ENCODE measurements at regions not wholly inside any gene's neighbourhood (a gene's known extent, or its start where the extent isn't known, plus 50 kb on each side); places are given as distances from the start of the nearest gene placed in this dataset.

GRCh38 chr2:237192881-237193280 is 107.2 kb downstream of the COPS8 start:
- H3K4me1 Mint-ChIP-seq (ENCODE audit: low read depth): peaks cover 38% of the 10 kb centered on the region

GRCh38 chr2:237193436-237193835 is 107.7 kb downstream of the COPS8 start:
- no peaks in the 10 kb centered on the region for H3K9me3 Mint-ChIP-seq
- no peak for DNase-seq
- no peak overlapping the region for H3K27ac Mint-ChIP-seq
- H3K4me1 Mint-ChIP-seq (ENCODE audit: low read depth): peaks cover 44% of the 10 kb centered on the region
- 0 out of 2 replicates have a peak, but pooled peaks cover 6% of the 10 kb centered on the region for H3K36me3 Mint-ChIP-seq (ENCODE audit: low read depth)
- H3K4me3 Mint-ChIP-seq: no peak overlapping the region
- TF ChIP-seq CTCF (IDR thresholded peaks at IDR 0.05): no peak
- H3K27me3 Mint-ChIP-seq (ENCODE audit: insufficient read depth): peaks cover 4% of the 10 kb centered on the region; the same call in 1 of the 2 replicates

More at GRCh38 chr2:237192881-237193280, 107.2 kb downstream of the COPS8 start:
- Mint-ChIP-seq H3K4me3 (no peak overlapping the region), H3K27ac (no peak overlapping the region), H3K27me3 (ENCODE audit: insufficient read depth) (peaks cover 4% of the 10 kb centered on the region; the same call in 1 of the 2 replicates), H3K36me3 (ENCODE audit: low read depth) (0 out of 2 replicates have a peak, but pooled peaks cover 6% of the 10 kb centered on the region), H3K9me3 (no peaks in the 10 kb centered on the region)
- DNase-seq: no peak
- TF ChIP-seq CTCF (IDR thresholded peaks at IDR 0.05): no peak

- Mint-ChIP-seq H3K36me3 (ENCODE audit: low read depth) (0 out of 2 replicates have a peak, but pooled peaks cover 6% of the 10 kb centered on the region), H3K27ac (no peak overlapping the region), H3K4me3 (no peak overlapping the region), H3K9me3 (no peaks in the 10 kb centered on the region), H3K27me3 (ENCODE audit: insufficient read depth) (peaks cover 4% of the 10 kb centered on the region; the same call in 1 of the 2 replicates), H3K4me1 (ENCODE audit: low read depth) (peaks cover 50% of the 10 kb centered on the region)
- DNase-seq: no peak
- no peak for TF ChIP-seq CTCF (IDR thresholded peaks at IDR 0.05)
Observed at GRCh38 chr2:237194081-237194480, 108.4 kb downstream of the COPS8 start.

GRCh38 chr2:237194906-237195305 is 109.2 kb downstream of the COPS8 start:
- TF ChIP-seq CTCF (IDR thresholded peaks at IDR 0.05): no peak
- H3K9me3 Mint-ChIP-seq: no peaks in the 10 kb centered on the region
- H3K27ac Mint-ChIP-seq: no peak overlapping the region
- no peak overlapping the region for H3K4me3 Mint-ChIP-seq
- H3K4me1 Mint-ChIP-seq (ENCODE audit: low read depth): peaks cover 58% of the 10 kb centered on the region
- peaks cover 5% of the 10 kb centered on the region; the same call in 1 of the 2 replicates for H3K27me3 Mint-ChIP-seq (ENCODE audit: insufficient read depth)
- DNase-seq: no peak
- no peaks in the 10 kb centered on the region for H3K36me3 Mint-ChIP-seq (ENCODE audit: low read depth)

- Mint-ChIP-seq H3K4me1 (ENCODE audit: low read depth) (peaks cover 65% of the 10 kb centered on the region), H3K27ac (no peak overlapping the region), H3K27me3 (ENCODE audit: insufficient read depth) (peaks cover 5% of the 10 kb centered on the region; the same call in 1 of the 2 replicates), H3K36me3 (ENCODE audit: low read depth) (no peaks in the 10 kb centered on the region), H3K9me3 (no peaks in the 10 kb centered on the region), H3K4me3 (no peak overlapping the region)
- TF ChIP-seq CTCF (IDR thresholded peaks at IDR 0.05): no peak
- no peak for DNase-seq
Observed at GRCh38 chr2:237195396-237196120, 109.9 kb downstream of the COPS8 start.

Data from HFFc6 (cell line).